ENCODE measurements at regions not wholly inside any gene's neighbourhood (a gene's known extent, or its start where the extent isn't known, plus 50 kb on each side); places are given as distances from the start of the nearest gene placed in this dataset.

DNA sequence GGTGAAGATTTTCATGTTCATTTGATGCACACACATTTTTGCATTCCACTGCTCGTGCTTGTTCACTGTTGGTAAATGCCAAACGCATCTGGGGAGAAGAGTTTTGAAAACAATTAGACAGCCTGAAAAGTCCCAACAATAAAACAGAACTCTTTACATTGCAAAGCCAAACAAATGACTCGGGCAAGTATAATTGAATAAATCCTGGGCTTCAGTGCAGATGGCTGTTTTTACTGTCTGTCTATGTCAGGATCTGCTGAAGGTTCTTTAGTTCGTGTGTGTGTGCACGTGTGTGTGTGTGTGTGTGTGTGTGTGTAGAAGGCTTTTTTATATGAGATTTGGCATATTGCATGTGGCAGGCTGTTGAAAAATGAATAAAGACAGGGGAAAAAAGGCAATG is 277.5 kb upstream of the CDIN1 start:
- Mint-ChIP-seq H3K27me3 (ENCODE audit: insufficient read depth, low read depth) (peaks cover 6% of the 10 kb centered on the region), H3K36me3 (no peaks in the 10 kb centered on the region), H3K27ac (no peak overlapping the region), H3K9me3 (no peaks in the 10 kb centered on the region), H3K4me3 (no peak overlapping the region), H3K4me1 (peaks cover 2% of the 10 kb centered on the region)
- no peak overlapping the region for H3K9ac ChIP-seq
- H3K27me3 ChIP-seq, result no peaks in the 10 kb centered on the region
- H3K9me3 ChIP-seq (ENCODE audit: low read depth), result no peaks in the 10 kb centered on the region
- no peaks in the 10 kb centered on the region for H3K36me3 ChIP-seq
- H3K27ac ChIP-seq, result no peak overlapping the region
- H3K4me2 ChIP-seq, result no peak overlapping the region
- no peak overlapping the region for H3K4me3 ChIP-seq
- TF ChIP-seq EZH2phosphoT487 (IDR thresholded peaks at IDR 0.05) (no peak), EZH2 (IDR thresholded peaks at IDR 0.05) (no peak)
- TF ChIP-seq, protein P1, sequence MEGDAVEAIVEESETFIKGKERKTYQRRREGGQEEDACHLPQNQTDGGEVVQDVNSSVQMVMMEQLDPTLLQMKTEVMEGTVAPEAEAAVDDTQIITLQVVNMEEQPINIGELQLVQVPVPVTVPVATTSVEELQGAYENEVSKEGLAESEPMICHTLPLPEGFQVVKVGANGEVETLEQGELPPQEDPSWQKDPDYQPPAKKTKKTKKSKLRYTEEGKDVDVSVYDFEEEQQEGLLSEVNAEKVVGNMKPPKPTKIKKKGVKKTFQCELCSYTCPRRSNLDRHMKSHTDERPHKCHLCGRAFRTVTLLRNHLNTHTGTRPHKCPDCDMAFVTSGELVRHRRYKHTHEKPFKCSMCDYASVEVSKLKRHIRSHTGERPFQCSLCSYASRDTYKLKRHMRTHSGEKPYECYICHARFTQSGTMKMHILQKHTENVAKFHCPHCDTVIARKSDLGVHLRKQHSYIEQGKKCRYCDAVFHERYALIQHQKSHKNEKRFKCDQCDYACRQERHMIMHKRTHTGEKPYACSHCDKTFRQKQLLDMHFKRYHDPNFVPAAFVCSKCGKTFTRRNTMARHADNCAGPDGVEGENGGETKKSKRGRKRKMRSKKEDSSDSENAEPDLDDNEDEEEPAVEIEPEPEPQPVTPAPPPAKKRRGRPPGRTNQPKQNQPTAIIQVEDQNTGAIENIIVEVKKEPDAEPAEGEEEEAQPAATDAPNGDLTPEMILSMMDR (IDR thresholded peaks at IDR 0.05), result no peak
- no peak for DNase-seq (ENCODE audit: low spot score)
- no peaks in the 10 kb centered on the region for H3K79me2 ChIP-seq (ENCODE audit: low read depth)
- H2AFZ ChIP-seq (replicated peaks), result no peak overlapping the region
- peaks cover 7% of the 10 kb centered on the region for H3K4me1 ChIP-seq
- no peaks in the 10 kb centered on the region for H3F3A ChIP-seq (ENCODE audit: low read depth)
- H4K20me1 ChIP-seq (ENCODE audit: low read depth), result no peaks in the 10 kb centered on the region

- H2AFZ ChIP-seq (replicated peaks), result no peak overlapping the region
- no peaks in the 10 kb centered on the region for H3K27me3 ChIP-seq
- H3K9me3 Mint-ChIP-seq, result peaks cover 3% of the 10 kb centered on the region
- no peaks in the 10 kb centered on the region for H3K27me3 Mint-ChIP-seq (ENCODE audit: insufficient read depth, low read depth)
- no peaks in the 10 kb centered on the region for H3K36me3 Mint-ChIP-seq
- TF ChIP-seq, protein P1 (IDR thresholded peaks at IDR 0.05), result no peak
- no peak for TF ChIP-seq EZH2phosphoT487 (IDR thresholded peaks at IDR 0.05)
- TF ChIP-seq EZH2 (IDR thresholded peaks at IDR 0.05), result no peak
- H3K4me1 Mint-ChIP-seq, result peaks cover 8% of the 10 kb centered on the region
- H3K36me3 ChIP-seq, result no peaks in the 10 kb centered on the region
- H3K27ac Mint-ChIP-seq, result no peak overlapping the region
- no peak overlapping the region for H3K4me3 Mint-ChIP-seq
- H3K9ac ChIP-seq, result no peak overlapping the region
- H3K79me2 ChIP-seq (ENCODE audit: low read depth), result no peaks in the 10 kb centered on the region
- no peaks in the 10 kb centered on the region for H3K9me3 ChIP-seq (ENCODE audit: low read depth)
- H4K20me1 ChIP-seq (ENCODE audit: low read depth), result no peaks in the 10 kb centered on the region
- DNase-seq (ENCODE audit: low spot score), result no peak
- no peak overlapping the region for H3K4me3 ChIP-seq
- H3K4me2 ChIP-seq, result no peak overlapping the region
- no peak overlapping the region for H3K27ac ChIP-seq
- peaks cover 19% of the 10 kb centered on the region for H3K4me1 ChIP-seq
- H3F3A ChIP-seq (ENCODE audit: low read depth), result no peaks in the 10 kb centered on the region
These were observed 266.4 kb upstream of the CDIN1 start for GRCh38 chr15:36313021-36313420.

- Histone ChIP-seq H3K36me3 (no peaks in the 10 kb centered on the region), H3K27me3 (no peaks in the 10 kb centered on the region), H3K27ac (no peak overlapping the region), H3K4me2 (no peak overlapping the region), H3K4me1 (peaks cover 19% of the 10 kb centered on the region), H3K9ac (no peak overlapping the region), H4K20me1 (ENCODE audit: low read depth) (no peaks in the 10 kb centered on the region), H3K9me3 (ENCODE audit: low read depth) (no peaks in the 10 kb centered on the region), H2AFZ (replicated peaks) (no peak overlapping the region), H3K4me3 (no peak overlapping the region), H3F3A (ENCODE audit: low read depth) (no peaks in the 10 kb centered on the region), H3K79me2 (ENCODE audit: low read depth) (no peaks in the 10 kb centered on the region)
- TF ChIP-seq, protein P1 (IDR thresholded peaks at IDR 0.05), result no peak
- TF ChIP-seq EZH2phosphoT487 (IDR thresholded peaks at IDR 0.05) (no peak), EZH2 (IDR thresholded peaks at IDR 0.05) (no peak)
- Mint-ChIP-seq H3K4me3 (no peak overlapping the region), H3K4me1 (peaks cover 8% of the 10 kb centered on the region), H3K27me3 (ENCODE audit: insufficient read depth, low read depth) (no peaks in the 10 kb centered on the region), H3K36me3 (no peaks in the 10 kb centered on the region), H3K9me3 (no peaks in the 10 kb centered on the region), H3K27ac (no peak overlapping the region)
- no peak for DNase-seq (ENCODE audit: low spot score)
These were observed 265.6 kb upstream of the CDIN1 start for GRCh38 chr15:36313736-36314280.

Measured in neural progenitor cell (in vitro differentiated cells).